ENCODE measurements at regions not wholly inside any gene's neighbourhood (a gene's known extent, or its start where the extent isn't known, plus 50 kb on each side); places are given as distances from the start of the nearest gene placed in this dataset.

GRCh38 chr17:22233382-22233781 is 541.1 kb downstream of the KCNJ18 start:
- no peaks in the 10 kb centered on the region for H3K9me2 ChIP-seq (ENCODE audit: insufficient read depth)
- intact Hi-C loops (cut with micrococcal nuclease), result no loop called here
- peaks cover 4 to 39% of the 10 kb centered on the region in 2 experiments for H3K9me3 ChIP-seq (ENCODE audit: control insufficient read depth in 1 of 2, insufficient read depth in 1 of 2, low read depth in 1 of 2, low read length in 2 of 2)
- H3K4me3 ChIP-seq (replicated peaks in 1 of 2; ENCODE audit: low read depth in 1 of 2, low read length in 2 of 2), result no peak overlapping the region
- BruUV-seq (replicated peaks), result no TSS peak
- no peaks in the 10 kb centered on the region for H3K79me2 ChIP-seq (ENCODE audit: insufficient read depth, low read length)
- RAD21 ChIA-PET (ENCODE audit: low non-redundant PET in 1 of 2, low total read pairs in 2 of 2, uncharacterized antibody in 2 of 2, unreplicated experiment in 2 of 2), result no interaction called here
- H4K20me1 ChIP-seq (ENCODE audit: insufficient read depth), result no peaks in the 10 kb centered on the region
- no peak for TF ChIP-seq POLR2A (IDR thresholded peaks at IDR 0.05; ENCODE audit: borderline replicate concordance, extremely low read depth, insufficient read depth, insufficient read length)
- no peak for TF ChIP-seq SP1 (IDR thresholded peaks at IDR 0.05; ENCODE audit: low read depth)
- no peak for TF ChIP-seq MAX (IDR thresholded peaks at IDR 0.05)
- no peak for TF ChIP-seq ZFX (IDR thresholded peaks at IDR 0.05)
- no peak for TF ChIP-seq FOSL1 (IDR thresholded peaks at IDR 0.05; ENCODE audit: low read depth)
- TF ChIP-seq CBX3 (IDR thresholded peaks at IDR 0.05; ENCODE audit: low read depth), result no peak
- TF ChIP-seq ZNF274 (IDR thresholded peaks at IDR 0.05; ENCODE audit: low read depth, low read length), result no peak
- H3K4me1 ChIP-seq (ENCODE audit: control insufficient read depth in 1 of 2, insufficient read depth in 2 of 2, low read length in 2 of 2), result no peaks in the 10 kb centered on the region
- H3K9ac ChIP-seq (ENCODE audit: low read length), result no peak overlapping the region
- POLR2A ChIA-PET, result no interaction called here
- no peak for DNase-seq (ENCODE audit: low read depth, low spot score)
- no peak overlapping the region for H3K27ac ChIP-seq (ENCODE audit: low read depth, low read length)
- H3K27me3 ChIP-seq (ENCODE audit: insufficient read depth, low read length), result no peaks in the 10 kb centered on the region
- ATAC-seq, result no peak
- H2AFZ ChIP-seq (ENCODE audit: low read depth, low read length, poor library complexity, severe bottlenecking), result no peak overlapping the region
- CTCF ChIA-PET, result no interaction called here
- H3K36me3 ChIP-seq (ENCODE audit: control insufficient read depth in 1 of 2, insufficient read depth in 2 of 2, low read length in 2 of 2), result no peaks in the 10 kb centered on the region
- no peak overlapping the region for H3K4me2 ChIP-seq (ENCODE audit: low read length)

- no peaks in the 10 kb centered on the region for H4K20me1 ChIP-seq (ENCODE audit: insufficient read depth)
- TF ChIP-seq TCF7L2 (IDR thresholded peaks at IDR 0.05; ENCODE audit: borderline replicate concordance, extremely low read depth, insufficient read depth, insufficient read length) (no peak), JUND (IDR thresholded peaks at IDR 0.05) (no peak), SP1 (IDR thresholded peaks at IDR 0.05; ENCODE audit: low read depth) (no peak), RAD21 (IDR thresholded peaks at IDR 0.05; ENCODE audit: low read depth) (no peak), ATF3 (IDR thresholded peaks at IDR 0.05) (no peak), ZNF274 (IDR thresholded peaks at IDR 0.05; ENCODE audit: low read depth, low read length) (no peak), CEBPB (IDR thresholded peaks at IDR 0.05; ENCODE audit: low read depth) (no peak)
- ChIA-PET POLR2A (no interaction called here), RAD21 (ENCODE audit: low non-redundant PET in 1 of 2, low total read pairs in 2 of 2, uncharacterized antibody in 2 of 2, unreplicated experiment in 2 of 2) (no interaction called here), CTCF (no interaction called here)
- ATAC-seq, result no peak
- H3K79me2 ChIP-seq (ENCODE audit: insufficient read depth, low read length), result no peaks in the 10 kb centered on the region
- H3K4me3 ChIP-seq (replicated peaks in 1 of 2; ENCODE audit: low read depth in 1 of 2, low read length in 2 of 2), result no peak overlapping the region
- DNase-seq (ENCODE audit: low read depth, low spot score), result no peak
- H3K27ac ChIP-seq (ENCODE audit: low read depth, low read length), result no peak overlapping the region
- H3K27me3 ChIP-seq (ENCODE audit: insufficient read depth, low read length), result no peaks in the 10 kb centered on the region
- H3K9me3 ChIP-seq (ENCODE audit: control insufficient read depth in 1 of 2, insufficient read depth in 1 of 2, low read depth in 1 of 2, low read length in 2 of 2), result peaks cover 0 to 13% of the 10 kb centered on the region in 2 experiments; a peak in 1 of 4 replicates
- no peaks in the 10 kb centered on the region for H3K36me3 ChIP-seq (ENCODE audit: control insufficient read depth in 1 of 2, insufficient read depth in 2 of 2, low read length in 2 of 2)
- no peak overlapping the region for H2AFZ ChIP-seq (ENCODE audit: low read depth, low read length, poor library complexity, severe bottlenecking)
- intact Hi-C loops (cut with micrococcal nuclease), result no loop called here
- no peak overlapping the region for H3K4me2 ChIP-seq (ENCODE audit: low read length)
- H3K4me1 ChIP-seq (ENCODE audit: control insufficient read depth in 1 of 2, insufficient read depth in 2 of 2, low read length in 2 of 2), result no peaks in the 10 kb centered on the region
- H3K9me2 ChIP-seq (ENCODE audit: insufficient read depth), result no peaks in the 10 kb centered on the region
- no peak overlapping the region for H3K9ac ChIP-seq (ENCODE audit: low read length)
- BruUV-seq (replicated peaks), result no TSS peak
Observed at GRCh38 chr17:22242472-22242871, 550.1 kb downstream of the KCNJ18 start.

All from HCT116 (cell line).